H1 (cell line): ENCODE measurements at regions not wholly inside any gene's neighbourhood (a gene's known extent, or its start where the extent isn't known, plus 50 kb on each side); places are given as distances from the start of the nearest gene placed in this dataset.
A peak's percentile ranks its signal among the peaks of the same experiment; 100 is the strongest.

Source experiments
- CTCF ChIA-PET: fragments of 300-600 bp; sonication (Branson Sonifier 250); formaldehyde crosslinking; loops from one replicate; lab custom pipeline; 2021; ENCODE audit not compliant: partially characterized antibody; lab: Charles Lee
- POLR2A ChIA-PET: fragments of 300-600 bp; sonication (Branson Sonifier 250); formaldehyde crosslinking; loops from one replicate; lab custom pipeline; 2021; ENCODE audit warnings: inconsistent platforms; ENCODE audit not compliant: partially characterized antibody; lab: Charles Lee
- DNase-seq, 2 experiments: peaks; one replicate each; pipeline versions ENCODE4 v3.0.0 to v3.0.0-alpha.2; 2010 to 2022; ENCODE audit warnings: low spot score in 2 of 2, low read depth in 1 of 2, mixed read lengths in 1 of 2
- FAIRE-seq: peaks from 2 replicates; lab custom pipeline; 2011; peaks lifted over from hg19 to GRCh38; lab: Jason Lieb, UNC
- H2AFZ ChIP-seq: 2 replicates; pipeline ENCODE4 v1.8.1; 2012; ENCODE audit warnings: low read length, inconsistent platforms
- H2AK5ac ChIP-seq: 2 replicates; pipeline ENCODE4 v1.6.1; 2013; ENCODE audit warnings: low read depth, low read length
- H2BK120ac ChIP-seq: replicated peaks from 2 replicates; pipeline ENCODE3; 2013; ENCODE audit warnings: low read depth, low read length, inconsistent platforms
- H2BK12ac ChIP-seq: 2 replicates; pipeline ENCODE4 v1.6.1; 2013; ENCODE audit warnings: low read depth, low read length
- H2BK15ac ChIP-seq: 2 replicates; pipeline ENCODE4 v1.6.1; 2013; ENCODE audit warnings: low read length
- H2BK20ac ChIP-seq: 2 replicates; pipeline ENCODE4 v1.6.1; 2013; ENCODE audit warnings: low read length
- H2BK5ac ChIP-seq: 2 replicates; pipeline ENCODE4 v1.6.1; 2013; ENCODE audit warnings: low read depth, low read length
- H3K14ac ChIP-seq: 2 replicates; pipeline ENCODE4 v1.6.1; 2013; ENCODE audit warnings: inconsistent platforms; ENCODE audit not compliant: insufficient read length
- H3K18ac ChIP-seq: 2 replicates; pipeline ENCODE4 v1.6.1; 2013; ENCODE audit warnings: low read length; ENCODE audit errors: extremely low read depth
- H3K23ac ChIP-seq: 2 replicates; pipeline ENCODE4 v1.6.1; 2013; ENCODE audit warnings: inconsistent platforms; ENCODE audit not compliant: insufficient read length
- H3K23me2 ChIP-seq: 2 replicates; pipeline ENCODE4 v1.6.1; 2013; ENCODE audit warnings: low read depth, low read length
- H3K27ac ChIP-seq: 2 replicates; pipeline ENCODE4 v1.6.1; 2011; ENCODE audit warnings: low read depth, low read length, inconsistent platforms
- H3K27me3 ChIP-seq, 4 experiments: replicated peaks in 1 of 4; 1 replicate in 1 of 4; 2 replicates in 3 of 4; pipeline versions ENCODE4 v1.6.1 to v1.8.1; 2011 to 2013; ENCODE audit warnings: low read length in 3 of 4, mild to moderate bottlenecking in 3 of 4, inconsistent platforms in 2 of 4, mixed read lengths in 2 of 4, moderate library complexity in 1 of 4; ENCODE audit not compliant: control insufficient read depth in 3 of 4, insufficient read depth in 3 of 4; ENCODE audit errors: extremely low read depth in 1 of 4
- H3K36me3 ChIP-seq, 4 experiments: 2 replicates each; pipeline versions ENCODE4 v1.6.1 to v1.8.1; 2011 to 2013; ENCODE audit warnings: mild to moderate bottlenecking in 4 of 4, low read length in 3 of 4, moderate library complexity in 2 of 4, control low read depth in 1 of 4, inconsistent platforms in 1 of 4; ENCODE audit not compliant: insufficient read depth in 4 of 4, control insufficient read depth in 2 of 4
- H3K4ac ChIP-seq: replicated peaks from 2 replicates; pipeline ENCODE3; 2013; ENCODE audit warnings: low read length, low read depth, mixed read lengths, inconsistent platforms; ENCODE audit not compliant: insufficient read length
- H3K4me1 ChIP-seq, 4 experiments: replicated peaks in 1 of 4; 1 replicate in 1 of 4; 2 replicates in 3 of 4; pipeline versions ENCODE4 v1.6.1 to v1.8.1; 2011 to 2013; ENCODE audit warnings: low read length in 3 of 4, inconsistent platforms in 2 of 4, mixed read lengths in 1 of 4; ENCODE audit not compliant: insufficient read depth in 4 of 4, control insufficient read depth in 3 of 4
- H3K4me2 ChIP-seq, 2 experiments: 2 replicates each; pipeline versions ENCODE4 v1.6.1 to v1.8.1; 2011 to 2013; ENCODE audit warnings: low read depth in 2 of 2, low read length in 2 of 2, control low read depth in 1 of 2, inconsistent platforms in 1 of 2, mild to moderate bottlenecking in 1 of 2; ENCODE audit not compliant: insufficient read depth in 1 of 2
- H3K4me3 ChIP-seq, 4 experiments: fragments of 200-600, 300-600 bp in 1 of 4; sonication (generic), shearing (Covaris generic), sonication (Bioruptor Twin) in 1 of 4; 2 replicates each; pipeline versions ENCODE4 v1.5.1 to v1.8.1; 2011 to 2016; ENCODE audit warnings: low read length in 4 of 4, low read depth in 3 of 4, control low read depth in 2 of 4, inconsistent platforms in 2 of 4, mild to moderate bottlenecking in 2 of 4, mixed read lengths in 1 of 4, moderate library complexity in 1 of 4; ENCODE audit not compliant: insufficient read depth in 2 of 4; ENCODE audit errors: extremely low read depth in 1 of 4
- H3K56ac ChIP-seq: replicated peaks from 2 replicates; pipeline ENCODE3; 2013; ENCODE audit warnings: low read depth, mild to moderate bottlenecking, mixed read lengths, low read length, inconsistent platforms; ENCODE audit not compliant: insufficient read length
- H3K79me1 ChIP-seq: 2 replicates; pipeline ENCODE4 v1.6.1; 2013; ENCODE audit warnings: low read depth, low read length, control low read depth
- H3K79me2 ChIP-seq, 2 experiments: 2 replicates each; pipeline versions ENCODE4 v1.6.1 to v1.8.1; 2012 to 2013; ENCODE audit warnings: low read length in 2 of 2, mild to moderate bottlenecking in 2 of 2, inconsistent platforms in 1 of 2; ENCODE audit not compliant: insufficient read depth in 2 of 2, control insufficient read depth in 1 of 2
- H3K9ac ChIP-seq, 4 experiments: replicated peaks in 1 of 4; 1 replicate in 1 of 4; 2 replicates in 3 of 4; pipeline versions ENCODE4 v1.6.1 to v1.8.1; 2011 to 2013; ENCODE audit warnings: low read depth in 3 of 4, low read length in 3 of 4, control low read depth in 2 of 4, mild to moderate bottlenecking in 2 of 4, moderate library complexity in 2 of 4, inconsistent platforms in 1 of 4; ENCODE audit errors: extremely low read depth in 1 of 4
- H3K9me3 ChIP-seq, 2 experiments: 2 replicates each; pipeline versions ENCODE4 v1.6.1 to v1.8.1; 2012 to 2013; ENCODE audit warnings: mild to moderate bottlenecking in 2 of 2, moderate library complexity in 2 of 2, control low read depth in 1 of 2, inconsistent platforms in 1 of 2, low read depth in 1 of 2, low read length in 1 of 2, mixed read lengths in 1 of 2; ENCODE audit not compliant: insufficient read depth in 2 of 2
- H4K20me1 ChIP-seq, 2 experiments: replicated peaks in 1 of 2; 2 replicates each; pipeline versions ENCODE3 to v1.8.1; 2011 to 2013; ENCODE audit warnings: inconsistent platforms in 2 of 2, low read length in 2 of 2, mild to moderate bottlenecking in 1 of 2; ENCODE audit not compliant: insufficient read depth in 2 of 2, control insufficient read depth in 1 of 2
- H4K5ac ChIP-seq: 2 replicates; pipeline ENCODE4 v1.6.1; 2013; ENCODE audit warnings: low read length, low read depth, mixed read lengths, inconsistent platforms; ENCODE audit not compliant: insufficient read length
- H4K8ac ChIP-seq: 2 replicates; pipeline ENCODE4 v1.8.0; 2013; ENCODE audit warnings: mild to moderate bottlenecking, moderate library complexity, low read length, inconsistent platforms; ENCODE audit not compliant: insufficient read depth; ENCODE audit errors: extremely low read depth
- H4K91ac ChIP-seq: replicated peaks from 2 replicates; pipeline ENCODE3; 2013; ENCODE audit warnings: low read length, mixed read lengths, inconsistent platforms; ENCODE audit not compliant: insufficient read length
- ATF2 ChIP-seq: IDR thresholded peaks from 2 replicates; pipeline ENCODE4 v1.6.1; 2012; ENCODE audit warnings: low read length, inconsistent platforms
- BACH1 ChIP-seq: IDR thresholded peaks from 2 replicates; pipeline ENCODE4 v1.6.1; 2012; ENCODE audit warnings: low read length, improper control_type of control experiment
- CBX5 ChIP-seq: fragments of 300-800, 300-1000 bp; sonication (generic); IDR thresholded peaks from 2 replicates; pipeline ENCODE4 v1.7.1; 2016; ENCODE audit warnings: antibody characterized with exemption, low read length, low read depth
- CHD1 ChIP-seq: IDR thresholded peaks from 2 replicates; pipeline ENCODE4 v1.6.1; 2012; ENCODE audit warnings: low read depth, low read length, improper control_type of control experiment
- CREB1 ChIP-seq: IDR thresholded peaks from 2 replicates; pipeline ENCODE4 v1.6.1; 2012; ENCODE audit warnings: inconsistent platforms
- EGR1 ChIP-seq: IDR thresholded peaks from 2 replicates; pipeline ENCODE4 v1.6.1; 2011; ENCODE audit warnings: low read depth, low read length, borderline replicate concordance
- GABPA ChIP-seq: IDR thresholded peaks from 2 replicates; pipeline ENCODE4 v1.6.1; 2011; ENCODE audit warnings: mild to moderate bottlenecking, low read length, moderate library complexity, borderline replicate concordance; ENCODE audit not compliant: insufficient read depth
- GTF2F1 ChIP-seq: IDR thresholded peaks from 2 replicates; pipeline ENCODE4 v1.6.1; 2012; ENCODE audit warnings: low read depth, low read length, improper control_type of control experiment, borderline replicate concordance
- HDAC6 ChIP-seq: IDR thresholded peaks from one replicate; pipeline ENCODE4 v1.7.1; 2012; ENCODE audit warnings: low read depth, mild to moderate bottlenecking, inconsistent platforms, low read length, moderate library complexity
- MAX ChIP-seq: IDR thresholded peaks from 2 replicates; pipeline ENCODE4 v1.6.1; 2012; ENCODE audit warnings: inconsistent platforms
- RXRA ChIP-seq: IDR thresholded peaks from 2 replicates; pipeline ENCODE4 v1.6.1; 2011; ENCODE audit warnings: low read depth, mild to moderate bottlenecking, low read length, moderate library complexity; ENCODE audit not compliant: insufficient read depth
- SAP30 ChIP-seq: fragments of 300-600 bp; sonication (generic); IDR thresholded peaks from 2 replicates; pipeline ENCODE4 v1.7.1; 2012; ENCODE audit warnings: low read length, moderate library complexity, mild to moderate bottlenecking, inconsistent platforms; ENCODE audit not compliant: insufficient read depth, insufficient replicate concordance
- TCF12 ChIP-seq: IDR thresholded peaks from 2 replicates; pipeline ENCODE4 v1.6.1; 2011; ENCODE audit warnings: low read depth, mild to moderate bottlenecking, low read length
- WGBS, 2 experiments: shearing (Covaris generic) in 1 of 2; methylation state at CpG; one replicate each; pipeline versions ENCODE4 v1.1.6 to v1.1.7; 2013 to 2015; ENCODE audit warnings: low lambda C conversion rate in 2 of 2, mixed read lengths in 2 of 2, inconsistent platforms in 1 of 2, low coverage in 1 of 2, missing lambda C conversion rate in 1 of 2; ENCODE audit not compliant: insufficient replicate concordance in 2 of 2, insufficient coverage in 1 of 2, insufficient read length in 1 of 2; ENCODE audit errors: extremely low coverage in 1 of 2, missing lambda C conversion rate in 1 of 2; 5-methylcytosine and 5-hydroxymethylcytosine counted together

- no peaks in the 10 kb centered on the region for H3K9me3 ChIP-seq
- H2BK15ac ChIP-seq = no peak overlapping the region
- no peak overlapping the region for H3K56ac ChIP-seq
- no peak overlapping the region for H3K23ac ChIP-seq
- H3K9ac ChIP-seq = no peak overlapping the region
- no peak overlapping the region for H2AK5ac ChIP-seq
- H3K14ac ChIP-seq = no peak overlapping the region
- CTCF ChIA-PET = interaction anchor here (0.8 to 9.8 kb wide), 11 partner anchors 10 to 327 kb away, joined by 3 to 72 read pairs (median 4); no protein-coding TSS in a partner anchor
- H3K4me2 ChIP-seq = peak overlapping the region in 1 of 2 experiments; percentile 39; a peak in 1 of 4 replicates
- no peak overlapping the region for H3K18ac ChIP-seq
- H3K27ac ChIP-seq = no peak overlapping the region
- H3K4ac ChIP-seq = no peak overlapping the region
- H3K4me1 ChIP-seq = peaks cover 0 to 14% (median 14%) of the 10 kb centered on the region in 4 experiments; a peak in 6 of 7 replicates
- FAIRE-seq (no peak), DNase-seq (peak in 1 of 2 experiments; percentile 38)
- POLR2A ChIA-PET = no interaction called here
- H2AFZ ChIP-seq = 0 out of 2 replicates have a peak overlapping the region, but pooled peaks have one; percentile 16
- H3K79me1 ChIP-seq = no peaks in the 10 kb centered on the region
- no peak overlapping the region for H4K5ac ChIP-seq
- H4K91ac ChIP-seq = peak overlapping the region; percentile 68
- no peak overlapping the region for H2BK120ac ChIP-seq
- no peak overlapping the region for H2BK12ac ChIP-seq
- no peaks in the 10 kb centered on the region for H3K36me3 ChIP-seq
- no peaks in the 10 kb centered on the region for H3K23me2 ChIP-seq
- TF ChIP-seq GABPA (no peak), HDAC6 (no peak), BACH1 (no peak), TCF12 (no peak), CREB1 (no peak), RXRA (no peak), CBX5 (no peak), GTF2F1 (no peak), SAP30 (no peak), CHD1 (no peak), EGR1 (no peak), MAX (no peak), ATF2 (no peak)
- H3K27me3 ChIP-seq = peaks cover 0 to 3% (median 0%) of the 10 kb centered on the region in 4 experiments; a peak in 1 of 7 replicates
- no peak overlapping the region; the same call in 1 of the 2 replicates for H2BK20ac ChIP-seq
- H4K8ac ChIP-seq = no peak overlapping the region
- no peak overlapping the region for H3K4me3 ChIP-seq
- no peaks in the 10 kb centered on the region for H3K79me2 ChIP-seq
- H4K20me1 ChIP-seq = no peaks in the 10 kb centered on the region
- no peak overlapping the region for H2BK5ac ChIP-seq
- 49% methylated on average over 5 of the region's 5 CpGs; no CpG with 5 or more reads in 1 of the 2 experiments for WGBS, 2 experiments
These were observed 255.1 kb downstream of the CCSER2 start for GRCh38 chr10:84583501-84583900.
